Ascending aorta (tissue), 2 donors: ENCODE measurements at regions not wholly inside any gene's neighbourhood (a gene's known extent, or its start where the extent isn't known, plus 50 kb on each side); places are given as distances from the start of the nearest gene placed in this dataset.

Experiments used
- DNase-seq, 2 donors: peaks; one replicate each; pipeline ENCODE4 v3.0.0-alpha.2; 2019; ENCODE audit warnings: low spot score in 2 of 2
- H3K27ac ChIP-seq, 2 donors: fragments of 200-600 bp; sonication (generic); one replicate each; pipeline ENCODE4 v1.5.1; 2016 to 2017; ENCODE audit warnings: mild to moderate bottlenecking in 1 of 2
- H3K27me3 ChIP-seq: fragments of 200-600 bp; sonication (generic); one replicate; pipeline ENCODE4 v1.5.1; 2017
- H3K36me3 ChIP-seq, 2 donors: fragments of 200-600 bp; sonication (generic); one replicate each; pipeline ENCODE4 v1.5.1; 2016
- H3K4me1 ChIP-seq, 2 donors: fragments of 200-600 bp; sonication (generic); one replicate each; pipeline ENCODE4 v1.5.1; 2016 to 2017; ENCODE audit warnings: mild to moderate bottlenecking in 1 of 2
- H3K4me3 ChIP-seq, 2 donors: fragments of 200-600 bp; sonication (generic); one replicate each; pipeline ENCODE4 v1.5.1; 2016 to 2017; ENCODE audit warnings: mild to moderate bottlenecking in 1 of 2
- H3K9me3 ChIP-seq, 2 donors: fragments of 200-600 bp; sonication (generic); one replicate each; pipeline ENCODE4 v1.5.1; 2016
- CTCF ChIP-seq, 3 experiments: fragments of 200-600 bp in 2 of 3; fragments of 450-650 bp in 1 of 3; sonication (generic) in 2 of 3; IDR thresholded peaks; one replicate each; pipeline ENCODE4 v1.5.1; 2016 to 2019; ENCODE audit warnings: antibody characterized with exemption in 3 of 3, mild to moderate bottlenecking in 1 of 3, moderate library complexity in 1 of 3
- intact Hi-C: fragments of 100-400 bp; cut with DNase I; formaldehyde crosslinking; loops from one replicate; pipeline ENCODE4 v1.15.1; 2023

- no peaks in the 10 kb centered on the region for H3K9me3 ChIP-seq
- intact Hi-C loops, result no loop called here
- H3K4me1 ChIP-seq, result no peaks in the 10 kb centered on the region
Measured at GRCh38 chr12:116502141-116502725, 56.9 kb upstream of the MAP1LC3B2 start.

GRCh38 chr12:116502989-116503496 lies 56.1 kb upstream of the MAP1LC3B2 start:
- no peak for TF ChIP-seq CTCF (IDR thresholded peaks at IDR 0.05)
- H3K9me3 ChIP-seq, result no peaks in the 10 kb centered on the region
- no peak overlapping the region for H3K27ac ChIP-seq
- intact Hi-C loops, result no loop called here
- H3K27me3 ChIP-seq, result no peaks in the 10 kb centered on the region
- H3K4me3 ChIP-seq, result no peak overlapping the region
- no peaks in the 10 kb centered on the region for H3K4me1 ChIP-seq
- no peaks in the 10 kb centered on the region for H3K36me3 ChIP-seq
- DNase-seq, result no peak

More at GRCh38 chr12:116502141-116502725, 56.9 kb upstream of the MAP1LC3B2 start:
- Histone ChIP-seq H3K36me3 (no peaks in the 10 kb centered on the region), H3K27me3 (no peaks in the 10 kb centered on the region), H3K4me3 (no peak overlapping the region), H3K27ac (no peak overlapping the region)
- no peak for DNase-seq
- no peak for TF ChIP-seq CTCF (IDR thresholded peaks at IDR 0.05)

GRCh38 chr12:116504438-116504837 lies 54.7 kb upstream of the MAP1LC3B2 start:
- Histone ChIP-seq H3K4me3 (no peak overlapping the region), H3K9me3 (no peaks in the 10 kb centered on the region), H3K27ac (no peak overlapping the region), H3K27me3 (no peaks in the 10 kb centered on the region), H3K4me1 (peaks cover 0 to 4% of the 10 kb centered on the region in 2 donors), H3K36me3 (no peaks in the 10 kb centered on the region)
- no peak for DNase-seq
- no peak for TF ChIP-seq CTCF (IDR thresholded peaks at IDR 0.05)
- intact Hi-C loops, result no loop called here

- Histone ChIP-seq H3K27ac (no peak overlapping the region), H3K4me3 (no peak overlapping the region), H3K9me3 (no peaks in the 10 kb centered on the region), H3K4me1 (peaks cover 0 to 4% of the 10 kb centered on the region in 2 donors), H3K36me3 (no peaks in the 10 kb centered on the region), H3K27me3 (no peaks in the 10 kb centered on the region)
- intact Hi-C loops, result no loop called here
- no peak for DNase-seq
- no peak for TF ChIP-seq CTCF (IDR thresholded peaks at IDR 0.05)
Measured at GRCh38 chr12:116506697-116507064, 52.5 kb upstream of the MAP1LC3B2 start.

- intact Hi-C loops, result no loop called here
- Histone ChIP-seq H3K27me3 (no peaks in the 10 kb centered on the region), H3K9me3 (no peaks in the 10 kb centered on the region), H3K4me1 (peaks cover 0 to 4% of the 10 kb centered on the region in 2 donors), H3K4me3 (peak overlapping the region; percentile 55 to 60), H3K27ac (peak overlapping the region in 1 of 2 donors; percentile 15), H3K36me3 (no peaks in the 10 kb centered on the region)
- DNase-seq, result no peak
- no peak for TF ChIP-seq CTCF (IDR thresholded peaks at IDR 0.05)
Measured at GRCh38 chr12:116508145-116509121, 50.7 kb upstream of the MAP1LC3B2 start.
